HCEC 1CT (cell line): ENCODE measurements at regions not wholly inside any gene's neighbourhood (a gene's known extent, or its start where the extent isn't known, plus 50 kb on each side); places are given as distances from the start of the nearest gene placed in this dataset.

Source experiments
- DNase-seq: peaks from one replicate; pipeline ENCODE4 v3.0.0-alpha.2; 2017

- DNase-seq: no peak
These were observed 50.8 kb upstream of the JAG1 start for GRCh38 chr20:10724449-10725173.

- DNase-seq: no peak
These were observed 55.3 kb upstream of the JAG1 start for GRCh38 chr20:10728873-10729670.

- DNase-seq: no peak
These were observed 56.0 kb upstream of the JAG1 start for GRCh38 chr20:10729785-10730184.

DNA sequence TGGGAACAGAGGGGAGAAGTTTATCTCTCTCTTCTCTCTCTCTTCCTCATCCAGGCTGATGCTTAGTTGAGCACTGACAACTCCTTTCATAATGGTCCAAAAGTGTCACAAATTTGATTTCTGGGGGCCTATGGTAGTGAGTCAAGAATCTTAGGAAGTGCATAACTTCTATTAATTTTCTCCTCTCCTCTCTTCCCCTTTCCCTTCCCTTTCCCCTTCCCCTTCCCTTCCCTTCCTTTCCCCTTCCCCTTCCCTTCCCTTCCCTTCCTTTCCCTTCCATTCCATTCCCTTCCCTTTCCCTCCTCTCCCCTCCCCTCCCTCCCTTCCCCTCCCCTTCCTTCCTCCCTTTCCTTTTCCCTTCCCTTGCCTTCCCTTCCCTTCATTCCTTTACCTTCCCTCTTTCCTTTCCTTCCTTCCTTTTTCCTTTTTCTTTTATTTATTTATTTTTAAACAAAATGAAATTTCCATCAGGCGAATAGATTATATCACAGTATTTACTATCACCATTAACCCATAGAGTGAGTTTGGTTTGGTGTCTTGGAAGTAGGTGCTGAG is 56.9 kb upstream of the JAG1 start:
- DNase-seq: no peak

DNA sequence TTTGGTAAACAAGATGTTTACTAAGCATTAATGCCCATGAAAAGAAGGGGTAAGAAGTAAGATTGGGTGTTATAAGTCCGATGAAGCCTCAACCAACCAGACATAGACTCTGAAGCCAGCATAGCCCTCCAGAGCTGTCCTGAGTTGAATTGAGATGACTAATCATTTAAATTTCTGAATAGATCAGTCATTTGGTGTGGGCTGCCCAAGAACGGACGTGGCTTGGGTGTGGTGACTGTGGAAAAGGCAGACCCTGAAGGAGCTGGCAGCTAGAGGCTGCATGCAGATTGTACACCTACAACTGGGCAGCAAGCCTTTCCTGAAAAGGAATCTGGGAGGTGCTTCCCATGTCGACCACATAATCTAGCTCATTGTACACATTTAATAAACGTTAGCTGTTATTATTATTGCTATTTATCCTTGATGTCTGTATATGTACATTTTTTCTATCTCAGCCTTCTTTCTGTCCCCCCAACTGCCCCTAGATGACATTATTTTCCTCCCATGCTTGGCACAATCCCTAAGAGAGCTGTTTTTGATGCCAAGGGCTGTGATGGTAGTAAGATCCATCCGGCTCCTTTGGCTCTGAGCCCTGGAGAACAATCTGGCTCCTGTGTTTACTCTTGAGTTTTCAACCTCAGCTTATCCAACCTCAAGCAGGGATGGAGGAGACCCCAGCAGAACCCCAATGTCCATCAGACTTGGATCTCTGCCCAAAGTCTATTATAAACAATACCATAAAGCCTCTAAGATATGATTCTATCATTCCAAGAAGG is 57.6 kb upstream of the JAG1 start:
- no peak for DNase-seq

DNA sequence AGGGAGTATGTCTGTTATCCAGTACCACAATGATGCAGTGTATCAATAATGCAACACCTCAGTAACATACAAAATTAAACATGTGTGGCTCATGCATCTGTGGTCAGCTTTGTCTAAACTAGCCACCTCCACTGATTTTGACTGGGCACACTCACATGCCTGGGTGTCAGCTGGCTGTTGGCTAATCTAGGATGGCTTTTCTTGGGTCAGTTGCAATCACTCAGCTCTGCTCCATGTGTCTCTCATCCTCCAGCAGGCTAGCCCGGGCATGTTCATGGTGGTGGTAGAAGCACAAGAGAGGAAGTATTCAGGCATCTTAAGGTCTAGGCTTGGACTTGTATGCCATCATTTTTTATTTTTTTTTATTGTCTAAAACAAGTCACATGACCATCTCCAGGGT is 59.3 kb upstream of the JAG1 start:
- DNase-seq: no peak

DNA sequence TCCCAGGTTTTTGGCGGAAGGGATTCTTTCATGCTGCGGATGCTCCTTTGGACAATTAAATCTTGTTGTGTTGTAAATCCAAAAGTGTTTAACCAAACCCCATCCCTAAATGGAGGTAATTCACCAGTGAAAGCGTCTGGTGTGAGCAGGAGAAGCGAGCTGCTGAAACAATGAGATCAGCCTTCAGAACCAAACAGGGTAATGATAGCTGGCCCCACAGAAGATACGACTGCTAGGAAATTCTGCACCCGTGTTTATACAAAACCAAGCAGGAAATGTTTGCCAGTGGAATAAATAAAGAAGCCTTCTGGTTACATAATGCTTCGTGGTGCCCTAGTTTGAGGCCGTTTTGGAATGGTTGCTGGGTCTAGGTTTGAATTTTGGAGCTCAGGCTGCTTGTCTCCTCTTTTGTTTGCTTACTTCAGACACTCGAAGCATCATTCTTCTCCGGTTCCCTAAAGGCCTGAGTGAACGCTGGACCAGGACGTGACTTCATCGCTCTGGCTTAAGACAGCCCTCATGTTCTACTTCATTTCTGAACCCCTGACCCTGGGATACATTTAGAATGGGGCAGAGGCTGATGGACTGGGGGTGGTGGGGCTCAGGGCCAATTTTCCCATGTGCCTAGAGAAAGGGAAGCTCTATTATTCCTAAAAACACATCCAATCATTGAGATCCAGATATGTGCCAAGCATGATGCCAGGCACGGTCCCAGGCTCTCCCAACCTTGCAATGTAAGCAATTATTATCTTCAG is 61.6 kb upstream of the JAG1 start:
- DNase-seq: no peak

GRCh38 chr20:10739134-10739533 is 65.3 kb upstream of the JAG1 start:
- no peak for DNase-seq

- no peak for DNase-seq
These were observed 65.8 kb upstream of the JAG1 start for GRCh38 chr20:10739566-10739965.

- DNase-seq: no peak
These were observed 67.3 kb upstream of the JAG1 start for GRCh38 chr20:10741060-10741459.

- DNase-seq: no peak
These were observed 72.0 kb upstream of the JAG1 start for GRCh38 chr20:10745790-10746189.

DNA sequence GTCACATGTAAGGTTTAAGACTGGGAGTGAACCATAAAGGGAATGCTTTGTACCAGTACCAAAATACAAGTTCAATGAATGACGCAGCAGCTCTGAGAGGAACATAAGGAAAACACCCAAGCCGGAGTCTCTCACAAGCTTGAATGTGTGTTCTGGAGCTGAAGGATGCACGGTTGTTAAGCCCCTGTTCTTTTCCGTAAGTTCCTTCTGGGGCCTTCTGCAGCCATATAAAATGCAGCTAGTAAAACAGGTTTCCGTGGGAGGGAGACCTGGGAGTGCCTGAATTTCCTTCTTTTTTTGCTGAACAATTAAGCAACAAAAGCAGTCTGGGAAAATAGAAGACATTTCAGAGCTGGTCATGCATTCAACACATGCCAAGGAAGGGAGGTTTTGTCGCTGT is 73.2 kb upstream of the JAG1 start:
- DNase-seq: no peak

DNA sequence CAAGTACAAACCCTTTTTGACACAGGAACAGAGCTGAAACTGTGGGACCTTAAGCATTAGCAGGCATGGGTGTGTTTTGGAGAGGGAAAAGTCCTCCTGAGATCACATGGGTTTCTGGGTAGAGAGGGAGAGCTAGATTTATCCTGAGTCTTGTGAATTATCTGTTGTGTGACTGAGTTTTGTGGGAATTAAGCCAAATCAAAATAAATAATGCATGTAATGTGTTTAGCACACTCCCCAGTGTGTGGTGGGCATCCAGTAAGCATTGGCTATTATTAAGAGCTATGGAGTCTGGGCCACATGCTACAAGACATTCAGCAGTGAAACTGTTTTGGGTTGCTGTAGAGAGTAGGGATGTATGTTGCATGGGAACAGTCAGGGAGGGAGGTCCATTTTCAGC is 75.3 kb upstream of the JAG1 start:
- DNase-seq: no peak

DNA sequence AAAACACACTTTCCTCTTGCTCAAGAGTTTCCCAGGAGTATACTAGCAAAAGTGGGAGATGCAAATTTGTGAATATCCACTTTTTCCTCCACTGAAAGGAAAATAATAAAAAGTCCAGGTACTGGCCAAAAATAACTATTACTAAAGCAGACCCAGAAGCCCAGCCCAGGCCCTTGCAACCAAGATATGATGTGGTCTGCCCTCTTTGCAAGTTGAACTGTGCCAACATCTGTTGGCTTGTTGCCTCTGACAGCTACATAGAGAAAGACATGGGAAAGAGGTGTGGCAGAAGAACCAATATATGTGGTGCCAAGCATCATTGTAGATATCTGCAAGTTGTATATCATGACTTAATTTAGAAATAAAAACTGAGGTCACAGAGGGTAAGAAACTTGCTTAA is 78.4 kb upstream of the JAG1 start:
- no peak for DNase-seq

- DNase-seq: no peak
These were observed 81.0 kb upstream of the JAG1 start for GRCh38 chr20:10754824-10755223.

DNA sequence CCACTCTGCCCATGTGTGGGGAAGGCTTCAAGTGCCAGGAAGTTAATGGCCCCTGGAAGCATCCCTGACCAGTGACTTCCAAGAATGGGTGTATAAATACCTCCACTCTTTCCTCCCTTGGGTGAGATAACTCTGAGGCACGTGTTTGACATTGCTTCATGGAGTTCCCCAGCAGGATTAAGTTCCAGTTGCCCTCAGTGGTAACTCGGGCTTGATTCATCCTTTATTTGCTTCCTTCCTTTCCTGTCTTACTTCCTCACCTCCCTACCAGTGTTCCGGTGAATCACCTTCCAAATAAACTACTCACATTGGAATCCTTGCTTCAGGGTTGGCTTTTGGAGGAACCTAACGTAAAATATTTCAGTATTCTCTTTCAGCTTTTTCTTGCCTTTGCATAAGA is 84.6 kb upstream of the JAG1 start:
- DNase-seq: no peak

DNA sequence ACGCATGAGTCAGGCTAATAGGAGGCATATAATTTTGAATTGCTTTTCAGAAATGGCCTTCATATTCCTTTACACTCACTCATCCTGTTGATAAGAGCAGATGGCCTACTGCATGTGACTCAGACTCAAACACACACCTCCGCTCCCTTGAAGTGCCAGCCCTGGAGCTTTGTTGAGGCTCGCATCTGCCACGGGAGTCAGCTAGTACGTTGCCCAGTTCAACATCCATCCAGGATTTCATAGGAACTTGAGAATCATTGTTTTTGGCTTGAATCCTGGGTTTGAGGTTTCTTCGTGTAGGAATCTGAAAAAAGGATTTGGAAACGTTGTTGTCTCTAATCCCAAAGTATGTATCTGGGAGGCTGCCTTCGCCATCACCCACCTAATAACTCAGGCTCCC is 87.4 kb upstream of the JAG1 start:
- DNase-seq: no peak

- DNase-seq: no peak
These were observed 88.0 kb upstream of the JAG1 start for GRCh38 chr20:10761786-10762185.

- no peak for DNase-seq
These were observed 88.4 kb upstream of the JAG1 start for GRCh38 chr20:10762216-10762615.

DNA sequence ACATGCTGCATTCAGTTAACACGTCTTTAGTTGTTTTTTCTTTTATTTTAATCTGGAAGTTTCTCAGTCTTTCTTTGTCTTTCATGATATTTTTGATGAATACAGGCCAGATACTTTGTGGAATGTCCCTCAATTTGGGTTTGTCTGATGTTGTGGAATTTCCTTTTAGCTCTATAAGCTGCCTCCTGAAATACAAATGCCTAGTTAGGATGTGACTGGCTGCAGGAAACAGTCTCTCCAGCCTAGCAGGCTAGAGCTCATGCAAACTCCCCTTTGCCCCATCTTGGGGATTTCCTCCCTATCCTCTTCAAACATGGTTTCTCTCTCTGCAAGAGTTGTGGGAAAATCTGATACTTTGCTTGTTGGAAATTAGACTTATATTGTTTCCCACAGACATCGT is 89.3 kb upstream of the JAG1 start:
- no peak for DNase-seq

GRCh38 chr20:10769700-10770099 is 95.9 kb upstream of the JAG1 start:
- no peak for DNase-seq

GRCh38 chr20:10770753-10771152 is 97.0 kb upstream of the JAG1 start:
- DNase-seq: no peak
